Endothelial cell of umbilical vein (primary cell): ENCODE measurements at regions not wholly inside any gene's neighbourhood (a gene's known extent, or its start where the extent isn't known, plus 50 kb on each side); places are given as distances from the start of the nearest gene placed in this dataset.

Source experiments
- BruUV-seq: library from RNA; stranded (reverse); fragments of 400-500 nt; replicated peaks from 2 replicates; lab custom pipeline; 2021; lab: Mats Ljungman, UMichigan
- CTCF ChIA-PET: fragments of 300-600, 350-600 bp; sonication (Branson Sonifier 250); formaldehyde crosslinking; loops from one replicate; lab custom pipeline; 2021; ENCODE audit warnings: antibody characterized with exemption, inconsistent platforms; lab: Charles Lee
- POLR2A ChIA-PET: fragments of 300-600, 350-600 bp; sonication (Branson Sonifier 250); formaldehyde crosslinking; loops from one replicate; lab custom pipeline; 2021; ENCODE audit warnings: antibody characterized with exemption, inconsistent platforms; lab: Charles Lee
- DNase-seq: peaks from one replicate; pipeline ENCODE4 v3.0.0-alpha.2; 2011; ENCODE audit warnings: low read depth, low spot score
- FAIRE-seq: peaks from 2 replicates; lab custom pipeline; 2011; peaks lifted over from hg19 to GRCh38; lab: Jason Lieb, UNC
- H2AFZ ChIP-seq: 2 replicates; pipeline ENCODE4 v1.6.0; 2012; ENCODE audit warnings: low read depth, low read length, control low read depth, inconsistent platforms
- H3K27ac ChIP-seq: 2 replicates; pipeline ENCODE4 v1.5.1; 2011; ENCODE audit warnings: low read depth, mild to moderate bottlenecking, control low read depth, low read length, moderate library complexity; ENCODE audit not compliant: insufficient read depth
- H3K27me3 ChIP-seq, 2 experiments: 2 replicates each; pipeline versions ENCODE4 v1.6.0 to v1.6.1; 2011; ENCODE audit warnings: low read length in 2 of 2, mixed read lengths in 1 of 2; ENCODE audit not compliant: control insufficient read depth in 2 of 2, insufficient read depth in 2 of 2
- H3K36me3 ChIP-seq, 2 experiments: 2 replicates in 1 of 2; 3 replicates in 1 of 2; pipeline ENCODE4 v1.5.1; 2011; ENCODE audit warnings: low read length in 2 of 2, mild to moderate bottlenecking in 1 of 2, moderate library complexity in 1 of 2; ENCODE audit not compliant: control insufficient read depth in 2 of 2, insufficient read depth in 2 of 2; ENCODE audit errors: extremely low read depth in 1 of 2
- H3K4me1 ChIP-seq: 3 replicates; pipeline ENCODE4 v1.5.1; 2011; ENCODE audit warnings: mild to moderate bottlenecking, low read length; ENCODE audit not compliant: control insufficient read depth, insufficient read depth; ENCODE audit errors: extremely low read depth
- H3K4me2 ChIP-seq: 2 replicates; pipeline ENCODE4 v1.6.1; 2011; ENCODE audit warnings: low read length, control low read depth, mixed read lengths; ENCODE audit not compliant: insufficient read depth
- H3K4me3 ChIP-seq, 3 experiments: fragments of 200-600 bp in 1 of 3; sonication (generic), shearing (Covaris generic) in 1 of 3; replicated peaks in 1 of 3; 2 replicates each; pipeline ENCODE4 v1.5.1; 2011 to 2016; ENCODE audit warnings: control low read depth in 3 of 3, low read length in 3 of 3, mild to moderate bottlenecking in 2 of 3, inconsistent platforms in 1 of 3, low read depth in 1 of 3, moderate library complexity in 1 of 3; ENCODE audit not compliant: insufficient read depth in 1 of 3
- H3K79me2 ChIP-seq: 2 replicates; pipeline ENCODE4 v1.6.0; 2012; ENCODE audit warnings: low read length, inconsistent platforms; ENCODE audit not compliant: control insufficient read depth, insufficient read depth
- H3K9ac ChIP-seq: replicated peaks from 2 replicates; pipeline ENCODE3; 2011; ENCODE audit warnings: low read length, control low read depth; ENCODE audit not compliant: insufficient read depth; ENCODE audit errors: extremely low read depth
- H3K9me1 ChIP-seq: replicated peaks from 3 replicates; pipeline ENCODE4 v1.6.0; 2011; ENCODE audit warnings: mild to moderate bottlenecking, low read length; ENCODE audit not compliant: control insufficient read depth, insufficient read depth; ENCODE audit errors: extremely low read depth
- H3K9me3 ChIP-seq: replicated peaks from 2 replicates; pipeline ENCODE4 v1.5.1; 2012; ENCODE audit warnings: low read length, inconsistent platforms; ENCODE audit not compliant: control insufficient read depth, insufficient read depth
- H4K20me1 ChIP-seq: replicated peaks from 2 replicates; pipeline ENCODE3; 2011; ENCODE audit warnings: mild to moderate bottlenecking, low read length; ENCODE audit not compliant: control insufficient read depth, insufficient read depth; ENCODE audit errors: extremely low read depth
- EZH2 ChIP-seq: IDR thresholded peaks from 2 replicates; pipeline ENCODE4 v1.6.1; 2012; ENCODE audit warnings: borderline replicate concordance, low read depth, mild to moderate bottlenecking, moderate library complexity, low read length, inconsistent platforms; ENCODE audit not compliant: severe bottlenecking
- FOS ChIP-seq: IDR thresholded peaks from 2 replicates; pipeline ENCODE4 v1.6.1; 2011; ENCODE audit warnings: mild to moderate bottlenecking, low read length, moderate library complexity, borderline replicate concordance; ENCODE audit not compliant: insufficient read depth
- GATA2 ChIP-seq: IDR thresholded peaks from 2 replicates; pipeline ENCODE4 v1.7.0; 2011; ENCODE audit warnings: low read depth, mild to moderate bottlenecking, moderate library complexity, mixed read lengths, low read length; ENCODE audit not compliant: insufficient read length, insufficient read depth
- JUN ChIP-seq: IDR thresholded peaks from 2 replicates; pipeline ENCODE4 v1.6.1; 2011; ENCODE audit warnings: borderline replicate concordance, low read depth; ENCODE audit not compliant: insufficient read length, insufficient read depth
- MYC ChIP-seq: IDR thresholded peaks from one replicate; pipeline ENCODE4 v1.6.1; 2011; ENCODE audit warnings: mild to moderate bottlenecking, low read depth, low read length
- POLR2A ChIP-seq: IDR thresholded peaks from 2 replicates; pipeline ENCODE4 v1.6.1; 2012; ENCODE audit warnings: low read depth, mild to moderate bottlenecking, control low read depth, low read length
- POLR2AphosphoS5 ChIP-seq: IDR thresholded peaks from 2 replicates; pipeline ENCODE4 v1.6.1; 2012; ENCODE audit warnings: low read depth, mild to moderate bottlenecking, control low read depth, low read length, moderate library complexity; ENCODE audit not compliant: insufficient read depth
- dilution Hi-C: fragments of 300-500 bp; cut with MboI; formaldehyde crosslinking; loops from one replicate; pipeline ENCODE4 v1.15.0; 2019; ENCODE audit warnings: low sequenced_read_pairs; ENCODE audit not compliant: extremely low pct_ligation_motif_present
- intact Hi-C: fragments of 100-400 bp; cut with micrococcal nuclease; formaldehyde crosslinking; loops from one replicate; pipeline ENCODE4 v1.10.0; 2022
- TF ChIP-seq, protein P1 (sequence below): IDR thresholded peaks from 2 replicates; pipeline ENCODE4 v1.6.1; 2011; ENCODE audit not compliant: insufficient read depth, insufficient read length
- TF ChIP-seq, protein P2 (sequence below), 2 donors: IDR thresholded peaks; 1 replicate in 1 of 2; 2 replicates in 1 of 2; pipeline ENCODE4 v1.5.1; 2011; ENCODE audit warnings: low read length in 2 of 2, mild to moderate bottlenecking in 2 of 2, moderate library complexity in 2 of 2, control low read depth in 1 of 2, inconsistent platforms in 1 of 2, low read depth in 1 of 2; ENCODE audit not compliant: insufficient read depth in 1 of 2; ENCODE audit errors: extremely low read depth in 1 of 2

DNA sequence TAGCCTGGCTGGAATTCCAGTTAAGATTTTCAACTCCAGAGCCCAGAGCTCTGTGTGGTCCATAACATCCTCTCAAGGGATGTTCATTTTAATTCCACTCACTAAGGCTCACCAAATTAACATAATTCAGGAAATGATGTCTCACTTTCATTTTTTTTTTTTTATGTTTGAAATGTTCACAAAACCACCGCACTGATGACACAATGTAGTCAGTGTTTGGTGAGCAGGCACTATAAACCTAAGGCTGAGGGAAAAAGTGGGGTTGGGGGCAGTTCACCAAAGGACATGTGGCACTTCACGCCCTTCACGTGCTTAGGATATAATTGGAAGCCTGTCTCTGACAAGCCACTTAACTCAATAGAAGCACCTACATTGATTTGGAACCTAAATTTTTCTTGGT lies 177.3 kb upstream of the CAMK1G start:
- no peak overlapping the region for H2AFZ ChIP-seq
- FAIRE-seq (no peak), DNase-seq (no peak)
- H3K27ac ChIP-seq: no peak overlapping the region
- H3K27me3 ChIP-seq: no peaks in the 10 kb centered on the region
- no peaks in the 10 kb centered on the region for H4K20me1 ChIP-seq
- H3K9me3 ChIP-seq: no peaks in the 10 kb centered on the region
- no peak for TF ChIP-seq GATA2
- TF ChIP-seq EZH2: no peak
- TF ChIP-seq POLR2AphosphoS5: no peak
- TF ChIP-seq JUN: no peak
- no peak for TF ChIP-seq POLR2A
- TF ChIP-seq, protein P1, sequence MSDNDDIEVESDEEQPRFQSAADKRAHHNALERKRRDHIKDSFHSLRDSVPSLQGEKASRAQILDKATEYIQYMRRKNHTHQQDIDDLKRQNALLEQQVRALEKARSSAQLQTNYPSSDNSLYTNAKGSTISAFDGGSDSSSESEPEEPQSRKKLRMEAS: no peak
- TF ChIP-seq, protein P2, sequence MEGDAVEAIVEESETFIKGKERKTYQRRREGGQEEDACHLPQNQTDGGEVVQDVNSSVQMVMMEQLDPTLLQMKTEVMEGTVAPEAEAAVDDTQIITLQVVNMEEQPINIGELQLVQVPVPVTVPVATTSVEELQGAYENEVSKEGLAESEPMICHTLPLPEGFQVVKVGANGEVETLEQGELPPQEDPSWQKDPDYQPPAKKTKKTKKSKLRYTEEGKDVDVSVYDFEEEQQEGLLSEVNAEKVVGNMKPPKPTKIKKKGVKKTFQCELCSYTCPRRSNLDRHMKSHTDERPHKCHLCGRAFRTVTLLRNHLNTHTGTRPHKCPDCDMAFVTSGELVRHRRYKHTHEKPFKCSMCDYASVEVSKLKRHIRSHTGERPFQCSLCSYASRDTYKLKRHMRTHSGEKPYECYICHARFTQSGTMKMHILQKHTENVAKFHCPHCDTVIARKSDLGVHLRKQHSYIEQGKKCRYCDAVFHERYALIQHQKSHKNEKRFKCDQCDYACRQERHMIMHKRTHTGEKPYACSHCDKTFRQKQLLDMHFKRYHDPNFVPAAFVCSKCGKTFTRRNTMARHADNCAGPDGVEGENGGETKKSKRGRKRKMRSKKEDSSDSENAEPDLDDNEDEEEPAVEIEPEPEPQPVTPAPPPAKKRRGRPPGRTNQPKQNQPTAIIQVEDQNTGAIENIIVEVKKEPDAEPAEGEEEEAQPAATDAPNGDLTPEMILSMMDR (IDR thresholded peaks at IDR 0.05; ENCODE audit: extremely low read depth in 1 of 2, insufficient read depth in 1 of 2, low read depth in 1 of 2, low read length in 2 of 2): no peak
- no peak for TF ChIP-seq FOS
- TF ChIP-seq MYC: no peak
- H3K4me3 ChIP-seq: no peak overlapping the region
- ChIA-PET CTCF (no interaction called here), POLR2A (no interaction called here)
- no peaks in the 10 kb centered on the region for H3K9me1 ChIP-seq
- dilution Hi-C loops: no loop called here
- H3K36me3 ChIP-seq: no peaks in the 10 kb centered on the region
- H3K4me1 ChIP-seq: no peaks in the 10 kb centered on the region
- intact Hi-C loops: no loop called here
- no TSS peak for BruUV-seq
- H3K79me2 ChIP-seq: no peaks in the 10 kb centered on the region
- H3K4me2 ChIP-seq: no peak overlapping the region
- H3K9ac ChIP-seq: no peak overlapping the region
